Stimulated activated CD4-positive, alpha-beta T cell treated with anti-CD3 and anti-CD28 coated beads, Interleukin-1b, Interleukin-23, amount 100 ng/mL, for 1 hour (primary cell): ENCODE measurements at regions not wholly inside any gene's neighbourhood (a gene's known extent, or its start where the extent isn't known, plus 50 kb on each side); places are given as distances from the start of the nearest gene placed in this dataset.

Source experiments
- DNase-seq, 2 donors: peaks; one replicate each; pipeline ENCODE4 v3.0.0-alpha.2; 2020; ENCODE audit warnings: low read depth in 2 of 2

- DNase-seq, result no peak
These were observed 1277.1 kb upstream of the MIR17HG start for GRCh38 chr13:90070362-90070761.

- no peak for DNase-seq
These were observed 1276.5 kb upstream of the MIR17HG start for GRCh38 chr13:90070837-90071525.

- no peak for DNase-seq
These were observed 1262.7 kb upstream of the MIR17HG start for GRCh38 chr13:90084684-90085290.

- no peak for DNase-seq
These were observed 1258.4 kb upstream of the MIR17HG start for GRCh38 chr13:90089051-90089450.

- no peak for DNase-seq
These were observed 1255.9 kb upstream of the MIR17HG start for GRCh38 chr13:90091611-90092010.

GRCh38 chr13:90094357-90094756 lies 1253.1 kb upstream of the MIR17HG start:
- DNase-seq, result no peak

GRCh38 chr13:90098577-90098976 lies 1248.9 kb upstream of the MIR17HG start:
- no peak for DNase-seq

- DNase-seq, result no peak
These were observed 1247.6 kb upstream of the MIR17HG start for GRCh38 chr13:90099847-90100246.

GRCh38 chr13:90103099-90103784 lies 1244.2 kb upstream of the MIR17HG start:
- DNase-seq, result no peak

GRCh38 chr13:90104764-90105163 lies 1242.7 kb upstream of the MIR17HG start:
- no peak for DNase-seq

GRCh38 chr13:90105276-90105675 lies 1242.2 kb upstream of the MIR17HG start:
- DNase-seq, result no peak

GRCh38 chr13:90105849-90106496 lies 1241.5 kb upstream of the MIR17HG start:
- DNase-seq, result no peak

- DNase-seq, result no peak
These were observed 1239.8 kb upstream of the MIR17HG start for GRCh38 chr13:90107661-90108060.

GRCh38 chr13:90108547-90108946 lies 1238.9 kb upstream of the MIR17HG start:
- no peak for DNase-seq

- no peak for DNase-seq
These were observed 1231.4 kb upstream of the MIR17HG start for GRCh38 chr13:90116121-90116520.

GRCh38 chr13:90118467-90119071 lies 1228.9 kb upstream of the MIR17HG start:
- no peak for DNase-seq

GRCh38 chr13:90120026-90120425 lies 1227.5 kb upstream of the MIR17HG start:
- no peak for DNase-seq

GRCh38 chr13:90121784-90122183 lies 1225.7 kb upstream of the MIR17HG start:
- DNase-seq, result no peak

- DNase-seq, result no peak
These were observed 1225.0 kb upstream of the MIR17HG start for GRCh38 chr13:90122531-90122930.

- DNase-seq, result no peak
These were observed 1211.9 kb upstream of the MIR17HG start for GRCh38 chr13:90135558-90135957.

GRCh38 chr13:90142251-90142650 lies 1205.2 kb upstream of the MIR17HG start:
- no peak for DNase-seq

GRCh38 chr13:90154311-90154960 lies 1193.1 kb upstream of the MIR17HG start:
- DNase-seq, result no peak
